A549 (cell line): ENCODE measurements at regions not wholly inside any gene's neighbourhood (a gene's known extent, or its start where the extent isn't known, plus 50 kb on each side); places are given as distances from the start of the nearest gene placed in this dataset.

Source experiments
- SREBF2 ChIP-seq: fragments of 450-650 bp; IDR thresholded peaks from 2 replicates; pipeline ENCODE4 v1.6.1; 2014; ENCODE audit warnings: mild to moderate bottlenecking, moderate library complexity
- TF ChIP-seq, protein P1 (sequence below): fragments of >200 bp; sonication (Bioruptor Twin); formaldehyde crosslinking; IDR thresholded peaks from 3 replicates; pipeline ENCODE4 v1.5.1; 2016

DNA sequence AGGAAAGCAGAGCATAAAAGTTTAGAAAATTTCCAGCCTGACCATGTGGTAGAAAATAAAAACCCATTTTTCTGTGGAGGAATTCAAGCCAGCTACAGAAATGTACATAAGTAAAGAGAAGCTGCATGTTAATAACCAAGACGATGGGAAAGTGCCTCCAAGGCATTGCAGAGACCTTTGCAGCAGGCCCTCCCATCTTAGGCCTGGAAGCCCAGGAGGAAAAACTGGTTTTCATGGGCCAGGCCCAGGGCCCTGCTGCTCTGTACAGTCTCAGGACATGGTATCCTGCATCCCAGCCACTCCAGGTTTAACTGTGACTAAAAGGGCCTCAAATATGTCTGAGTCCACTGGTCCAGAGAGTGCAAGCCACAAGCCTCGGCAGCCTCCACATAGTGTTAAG is 754.8 kb upstream of the RIOK2 start:
- TF ChIP-seq, protein P1, sequence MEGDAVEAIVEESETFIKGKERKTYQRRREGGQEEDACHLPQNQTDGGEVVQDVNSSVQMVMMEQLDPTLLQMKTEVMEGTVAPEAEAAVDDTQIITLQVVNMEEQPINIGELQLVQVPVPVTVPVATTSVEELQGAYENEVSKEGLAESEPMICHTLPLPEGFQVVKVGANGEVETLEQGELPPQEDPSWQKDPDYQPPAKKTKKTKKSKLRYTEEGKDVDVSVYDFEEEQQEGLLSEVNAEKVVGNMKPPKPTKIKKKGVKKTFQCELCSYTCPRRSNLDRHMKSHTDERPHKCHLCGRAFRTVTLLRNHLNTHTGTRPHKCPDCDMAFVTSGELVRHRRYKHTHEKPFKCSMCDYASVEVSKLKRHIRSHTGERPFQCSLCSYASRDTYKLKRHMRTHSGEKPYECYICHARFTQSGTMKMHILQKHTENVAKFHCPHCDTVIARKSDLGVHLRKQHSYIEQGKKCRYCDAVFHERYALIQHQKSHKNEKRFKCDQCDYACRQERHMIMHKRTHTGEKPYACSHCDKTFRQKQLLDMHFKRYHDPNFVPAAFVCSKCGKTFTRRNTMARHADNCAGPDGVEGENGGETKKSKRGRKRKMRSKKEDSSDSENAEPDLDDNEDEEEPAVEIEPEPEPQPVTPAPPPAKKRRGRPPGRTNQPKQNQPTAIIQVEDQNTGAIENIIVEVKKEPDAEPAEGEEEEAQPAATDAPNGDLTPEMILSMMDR = no peak
- TF ChIP-seq SREBF2 = no peak
